GM12875 (cell line): ENCODE measurements at regions not wholly inside any gene's neighbourhood (a gene's known extent, or its start where the extent isn't known, plus 50 kb on each side); places are given as distances from the start of the nearest gene placed in this dataset.
"Not testable (repeated sequence)": the region's sequence is repeated elsewhere in the genome, so short reads cannot be mapped to it uniquely, and the experiment has no call there.

ENCODE experiments used
- H3K4me3 ChIP-seq: one replicate; pipeline ENCODE4 v1.5.1; 2011; ENCODE audit warnings: low read depth, low read length, control low read depth
- TF ChIP-seq, protein P1 (sequence below): IDR thresholded peaks from 2 replicates; pipeline ENCODE4 v1.5.1; 2011; ENCODE audit warnings: low read depth, mild to moderate bottlenecking, control low read depth, inconsistent platforms, low read length, moderate library complexity, borderline replicate concordance; ENCODE audit not compliant: insufficient read depth

DNA sequence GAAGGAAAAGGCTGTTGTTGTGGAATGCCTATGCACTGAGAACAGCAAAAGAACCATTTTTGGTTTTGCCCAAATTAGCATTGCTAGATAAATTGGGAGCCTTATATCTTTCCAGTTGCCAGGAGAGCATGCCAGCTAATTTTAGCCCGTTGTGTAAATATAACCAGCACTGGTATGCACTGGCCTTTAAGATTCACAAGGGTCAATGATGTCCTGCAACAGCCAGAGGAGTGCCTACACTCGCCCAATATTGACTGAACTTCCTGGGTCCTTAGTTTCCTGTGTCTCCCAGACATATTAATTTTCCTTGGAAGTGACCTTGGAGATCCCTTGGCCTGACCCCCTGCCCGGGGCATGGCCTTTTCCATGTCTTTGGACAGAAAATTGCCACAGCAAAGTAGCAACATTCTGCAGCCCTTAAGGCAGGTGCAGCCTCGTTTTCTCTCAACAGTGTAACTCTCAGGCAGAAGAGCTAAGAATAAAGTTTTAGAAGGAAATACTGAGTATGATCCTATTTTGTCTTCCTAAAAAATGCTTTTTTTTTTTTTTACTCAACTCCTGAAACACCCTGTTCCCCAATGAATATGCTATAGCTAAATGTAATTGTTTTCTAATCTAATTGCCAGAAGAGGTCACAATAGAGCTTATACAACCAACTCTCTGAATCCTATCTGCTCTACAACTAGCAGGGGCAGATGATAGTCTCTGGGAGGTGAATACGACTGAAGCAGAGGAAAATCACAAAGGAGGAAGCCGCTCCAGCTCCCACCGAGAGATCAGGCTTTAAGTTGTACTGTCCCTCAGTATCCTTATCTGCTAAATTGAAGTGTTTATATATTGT, 131.9 kb upstream of the PCGF5 start:
- TF ChIP-seq, protein P1, sequence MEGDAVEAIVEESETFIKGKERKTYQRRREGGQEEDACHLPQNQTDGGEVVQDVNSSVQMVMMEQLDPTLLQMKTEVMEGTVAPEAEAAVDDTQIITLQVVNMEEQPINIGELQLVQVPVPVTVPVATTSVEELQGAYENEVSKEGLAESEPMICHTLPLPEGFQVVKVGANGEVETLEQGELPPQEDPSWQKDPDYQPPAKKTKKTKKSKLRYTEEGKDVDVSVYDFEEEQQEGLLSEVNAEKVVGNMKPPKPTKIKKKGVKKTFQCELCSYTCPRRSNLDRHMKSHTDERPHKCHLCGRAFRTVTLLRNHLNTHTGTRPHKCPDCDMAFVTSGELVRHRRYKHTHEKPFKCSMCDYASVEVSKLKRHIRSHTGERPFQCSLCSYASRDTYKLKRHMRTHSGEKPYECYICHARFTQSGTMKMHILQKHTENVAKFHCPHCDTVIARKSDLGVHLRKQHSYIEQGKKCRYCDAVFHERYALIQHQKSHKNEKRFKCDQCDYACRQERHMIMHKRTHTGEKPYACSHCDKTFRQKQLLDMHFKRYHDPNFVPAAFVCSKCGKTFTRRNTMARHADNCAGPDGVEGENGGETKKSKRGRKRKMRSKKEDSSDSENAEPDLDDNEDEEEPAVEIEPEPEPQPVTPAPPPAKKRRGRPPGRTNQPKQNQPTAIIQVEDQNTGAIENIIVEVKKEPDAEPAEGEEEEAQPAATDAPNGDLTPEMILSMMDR, result no peak
- H3K4me3 ChIP-seq, result no peak overlapping the region

DNA sequence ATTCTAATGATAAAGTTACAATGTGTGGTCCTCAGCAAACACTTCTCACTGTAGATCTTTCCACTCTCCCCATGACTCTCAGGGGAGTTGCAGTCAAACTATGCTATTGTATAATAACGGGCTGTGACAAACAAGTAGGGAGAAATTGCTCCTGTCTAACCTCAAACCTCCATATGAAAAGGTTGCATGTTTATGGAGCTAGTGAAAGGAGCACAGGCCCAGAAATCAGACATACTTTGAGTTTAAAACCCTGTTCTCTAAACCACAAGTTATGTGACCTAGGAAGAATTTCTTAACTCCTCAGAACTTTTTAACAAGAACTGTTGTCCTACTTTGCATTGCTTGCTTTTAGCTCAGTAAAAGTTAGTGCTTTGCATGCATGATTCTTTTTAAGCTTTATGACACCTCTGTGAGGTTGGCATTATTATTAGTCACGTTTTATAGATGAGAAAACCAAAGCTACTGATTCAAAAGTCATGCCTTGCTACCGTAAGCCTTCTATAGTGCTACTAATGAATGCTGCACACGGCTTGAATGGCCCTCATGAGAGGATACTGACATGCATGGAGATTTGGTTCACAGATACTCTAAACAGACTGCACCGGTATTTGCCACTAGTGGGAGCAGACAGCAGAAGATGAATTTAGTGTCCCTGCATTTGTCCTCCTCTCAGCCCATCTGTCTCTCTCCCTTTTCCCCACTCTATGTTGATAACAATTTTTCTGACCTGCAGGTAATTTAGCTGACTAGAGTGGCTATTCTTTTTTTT, 129.5 kb upstream of the PCGF5 start:
- no peak overlapping the region for H3K4me3 ChIP-seq
- TF ChIP-seq, protein P1, result peak; percentile 32; the same call in 1 of the 2 replicates

DNA sequence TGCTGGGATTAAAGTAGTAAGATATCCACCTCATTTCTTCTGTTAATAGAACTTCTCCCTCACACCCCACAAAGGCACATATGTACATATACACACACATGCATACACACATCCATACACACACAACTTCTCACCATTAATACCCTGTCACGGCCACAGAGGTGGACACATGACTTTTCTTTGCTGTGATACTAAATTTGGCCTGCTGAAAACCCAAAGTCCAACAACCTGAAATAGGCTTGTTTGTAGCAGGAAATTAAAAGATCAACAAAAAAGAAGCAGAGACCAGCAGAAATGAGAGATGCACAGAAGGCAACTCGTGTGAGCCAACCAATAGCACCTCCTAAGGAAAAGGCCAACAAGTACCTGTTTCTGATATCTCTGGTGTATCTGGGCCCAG, 128.7 kb upstream of the PCGF5 start:
- TF ChIP-seq, protein P1, result no peak

DNA sequence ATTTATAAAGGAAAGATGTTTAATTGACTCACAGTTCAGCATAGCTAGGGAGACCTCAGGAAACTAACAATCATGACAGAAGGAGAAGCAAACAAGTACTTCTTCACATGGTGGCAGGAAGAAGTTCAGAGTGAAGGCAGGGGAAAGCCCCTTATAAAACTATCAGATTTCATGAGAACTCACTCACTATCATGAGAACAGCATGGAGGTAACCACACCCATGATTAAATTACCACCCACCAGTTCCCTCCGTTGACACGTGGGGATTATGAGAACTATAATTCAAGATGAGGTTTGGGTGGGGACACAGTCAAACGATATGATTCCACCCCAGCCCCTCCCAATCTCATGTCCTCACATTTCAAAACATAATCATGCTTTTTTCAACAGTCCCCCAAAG, 124.2 kb upstream of the PCGF5 start:
- TF ChIP-seq, protein P1, result no peak
- no peak overlapping the region for H3K4me3 ChIP-seq

More for the DNA sequence above, 128.7 kb upstream of the PCGF5 start:
- no peak overlapping the region for H3K4me3 ChIP-seq

DNA sequence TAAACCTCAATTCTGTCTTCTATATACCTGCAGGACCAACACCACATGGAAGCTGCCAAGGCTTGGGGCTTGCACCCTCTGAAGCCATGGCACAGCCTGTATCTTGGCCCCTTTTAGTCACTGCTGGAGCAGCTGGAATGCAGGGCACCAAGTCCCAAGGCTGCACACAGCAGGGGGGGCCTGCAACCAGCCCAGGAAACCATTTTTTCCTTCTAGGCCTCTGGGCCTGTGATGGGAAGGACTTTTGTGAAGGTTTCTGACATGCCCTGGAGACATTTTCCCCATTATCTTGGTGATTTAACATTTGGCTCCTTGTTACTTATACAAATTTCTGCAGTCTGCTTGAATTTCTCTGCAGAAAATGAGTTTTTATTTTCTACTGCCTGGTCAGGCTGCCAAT, 123.2 kb upstream of the PCGF5 start:
- TF ChIP-seq, protein P1, result no peak

DNA sequence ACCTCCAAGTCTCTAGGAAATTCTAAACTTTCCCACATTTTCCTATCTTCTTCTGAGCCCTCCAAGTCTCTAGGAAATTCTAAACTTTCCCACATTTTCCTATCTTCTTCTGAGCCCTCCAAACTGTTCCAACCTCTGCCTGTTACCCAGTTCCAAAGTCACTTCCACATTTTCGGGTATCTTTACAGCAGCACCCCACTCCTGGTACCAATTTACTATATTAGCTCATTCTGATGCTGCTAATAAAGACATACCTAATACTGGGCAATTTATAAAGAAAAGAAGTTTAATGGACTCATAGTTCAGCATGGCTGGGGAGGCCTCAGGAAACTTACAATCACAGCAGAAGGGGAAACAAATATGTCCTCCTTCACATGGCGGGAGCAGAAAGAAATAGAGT, 122.4 kb upstream of the PCGF5 start:
- H3K4me3 ChIP-seq, result not testable (repeated sequence)

More for the DNA sequence above, 123.2 kb upstream of the PCGF5 start:
- no peak overlapping the region for H3K4me3 ChIP-seq

DNA sequence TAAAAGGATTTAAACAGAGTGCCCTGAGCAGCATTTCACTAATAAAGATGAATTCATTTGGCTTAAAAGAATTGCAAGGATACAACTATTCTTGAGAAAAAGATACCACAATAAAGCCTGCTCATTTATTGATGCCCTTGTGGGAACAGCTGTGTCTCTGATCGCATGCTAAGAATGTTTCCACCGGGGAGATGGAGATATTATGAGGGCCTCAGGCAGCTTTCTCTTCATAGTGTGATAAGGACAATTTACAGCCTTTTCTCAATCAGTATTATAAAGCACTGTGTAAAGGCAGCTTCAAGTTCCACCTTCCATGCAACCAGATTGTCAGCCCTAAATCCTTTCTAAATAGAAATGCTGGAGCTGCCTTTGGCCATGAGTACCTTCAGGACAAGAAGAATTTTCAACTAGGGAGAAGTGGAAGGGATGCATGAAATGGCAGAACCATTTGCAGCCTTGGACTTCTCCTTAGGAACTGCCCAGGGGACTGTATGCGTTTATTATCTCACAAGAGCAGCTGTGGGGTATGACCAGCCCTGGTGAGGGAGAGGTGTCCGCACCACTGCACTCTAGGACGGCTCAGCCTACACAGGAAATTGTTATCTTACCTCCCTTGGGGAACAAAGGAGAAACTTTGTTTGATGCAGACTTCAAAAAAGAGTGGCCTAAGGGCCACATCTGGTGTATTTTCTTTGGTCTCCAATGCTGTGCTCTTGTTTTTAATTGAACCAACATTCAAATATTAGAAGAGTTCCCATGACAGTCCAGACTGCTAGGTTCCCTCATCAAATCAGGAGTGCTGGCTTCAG, 116.9 kb upstream of the PCGF5 start:
- TF ChIP-seq, protein P1, result no peak
- no peak overlapping the region for H3K4me3 ChIP-seq
